ENCODE measurements at regions not wholly inside any gene's neighbourhood (a gene's known extent, or its start where the extent isn't known, plus 50 kb on each side); places are given as distances from the start of the nearest gene placed in this dataset.
"Not testable (repeated sequence)": the region's sequence is repeated elsewhere in the genome, so short reads cannot be mapped to it uniquely, and the experiment has no call there.

- not testable (repeated sequence) for TF ChIP-seq POLR2A (IDR thresholded peaks at IDR 0.05; ENCODE audit: low read length); GATA1 (IDR thresholded peaks at IDR 0.05; ENCODE audit: low read depth, low read length)
Observed at GRCh38 chr11:25831485-25831884, 500.4 kb upstream of the ANO3 start.

Data from erythroblast (primary cell).